Brain microvascular endothelial cell (primary cell): ENCODE measurements at regions not wholly inside any gene's neighbourhood (a gene's known extent, or its start where the extent isn't known, plus 50 kb on each side); places are given as distances from the start of the nearest gene placed in this dataset.

Experiments
- DNase-seq: peaks from one replicate; pipeline ENCODE4 v3.0.0-alpha.2; 2020
- H3K27ac ChIP-seq: fragments of 250-450 bp; sonication (Bioruptor Pico); 2 replicates; pipeline ENCODE4 v1.5.1; 2020; ENCODE audit warnings: mild to moderate bottlenecking, moderate library complexity
- H3K27me3 ChIP-seq: fragments of 250-450 bp; sonication (Bioruptor Pico); replicated peaks from 2 replicates; pipeline ENCODE4 v1.5.1; 2020; ENCODE audit warnings: mild to moderate bottlenecking
- H3K36me3 ChIP-seq: fragments of 250-450 bp; sonication (Bioruptor Pico); replicated peaks from 2 replicates; pipeline ENCODE4 v1.5.1; 2020; ENCODE audit warnings: mild to moderate bottlenecking
- H3K4me3 ChIP-seq: 2 replicates; pipeline ENCODE4 v1.5.1; 2011; ENCODE audit warnings: low read depth, mild to moderate bottlenecking, control low read depth, low read length, moderate library complexity
- CTCF ChIP-seq: IDR thresholded peaks from 2 replicates; pipeline ENCODE4 v1.5.1; 2011; ENCODE audit warnings: low read depth, mild to moderate bottlenecking, moderate library complexity, low read length, control low read depth, inconsistent platforms; ENCODE audit errors: missing control alignments
- in situ Hi-C: cut with HindIII; loops from 2 replicates; pipeline ENCODE4 v1.10.0; 2017; ENCODE audit warnings: low sequenced_read_pairs, low pct_ligation_motif_present

DNA sequence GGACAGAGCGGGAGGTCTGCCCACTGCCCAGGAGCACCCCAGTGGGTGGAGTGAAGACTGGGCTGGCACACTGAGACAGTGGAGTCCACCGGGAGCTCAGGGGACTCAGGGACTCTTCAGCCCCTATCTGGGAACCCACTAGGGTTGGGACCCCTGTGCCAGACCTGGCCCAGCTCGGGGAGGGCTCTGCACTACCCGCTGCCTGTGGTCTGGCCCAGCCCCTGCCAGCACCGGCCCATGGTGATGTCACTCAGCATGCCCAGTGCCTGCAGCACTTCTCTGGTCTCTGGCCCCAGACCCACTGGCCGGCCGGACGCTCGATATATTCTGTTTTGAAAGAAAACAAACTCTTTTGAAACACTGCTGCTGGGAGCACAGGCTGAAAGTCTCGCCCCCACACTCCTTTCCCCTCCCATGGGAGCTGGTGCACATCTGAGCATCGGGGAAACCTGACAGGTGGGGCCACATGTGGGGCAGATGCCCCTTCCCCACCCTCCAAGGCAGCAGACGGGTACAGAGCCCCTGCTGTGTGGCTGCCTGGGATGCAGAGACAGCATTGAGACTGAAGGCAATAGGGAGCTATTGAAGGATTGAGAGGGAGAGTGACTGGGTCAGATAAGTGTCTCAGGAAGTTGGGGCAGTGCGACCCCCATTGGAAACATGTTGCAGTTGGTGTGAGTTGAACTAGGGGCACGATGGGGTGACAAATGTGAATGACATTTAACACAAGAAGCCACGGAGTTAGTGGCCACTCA lies 62.9 kb downstream of the MYEOV start:
- H3K4me3 ChIP-seq: no peak overlapping the region
- DNase-seq: peak; percentile 44
- in situ Hi-C loops: no loop called here
- no peak overlapping the region for H3K27ac ChIP-seq
- no peaks in the 10 kb centered on the region for H3K27me3 ChIP-seq
- no peak for TF ChIP-seq CTCF
- no peaks in the 10 kb centered on the region for H3K36me3 ChIP-seq

DNA sequence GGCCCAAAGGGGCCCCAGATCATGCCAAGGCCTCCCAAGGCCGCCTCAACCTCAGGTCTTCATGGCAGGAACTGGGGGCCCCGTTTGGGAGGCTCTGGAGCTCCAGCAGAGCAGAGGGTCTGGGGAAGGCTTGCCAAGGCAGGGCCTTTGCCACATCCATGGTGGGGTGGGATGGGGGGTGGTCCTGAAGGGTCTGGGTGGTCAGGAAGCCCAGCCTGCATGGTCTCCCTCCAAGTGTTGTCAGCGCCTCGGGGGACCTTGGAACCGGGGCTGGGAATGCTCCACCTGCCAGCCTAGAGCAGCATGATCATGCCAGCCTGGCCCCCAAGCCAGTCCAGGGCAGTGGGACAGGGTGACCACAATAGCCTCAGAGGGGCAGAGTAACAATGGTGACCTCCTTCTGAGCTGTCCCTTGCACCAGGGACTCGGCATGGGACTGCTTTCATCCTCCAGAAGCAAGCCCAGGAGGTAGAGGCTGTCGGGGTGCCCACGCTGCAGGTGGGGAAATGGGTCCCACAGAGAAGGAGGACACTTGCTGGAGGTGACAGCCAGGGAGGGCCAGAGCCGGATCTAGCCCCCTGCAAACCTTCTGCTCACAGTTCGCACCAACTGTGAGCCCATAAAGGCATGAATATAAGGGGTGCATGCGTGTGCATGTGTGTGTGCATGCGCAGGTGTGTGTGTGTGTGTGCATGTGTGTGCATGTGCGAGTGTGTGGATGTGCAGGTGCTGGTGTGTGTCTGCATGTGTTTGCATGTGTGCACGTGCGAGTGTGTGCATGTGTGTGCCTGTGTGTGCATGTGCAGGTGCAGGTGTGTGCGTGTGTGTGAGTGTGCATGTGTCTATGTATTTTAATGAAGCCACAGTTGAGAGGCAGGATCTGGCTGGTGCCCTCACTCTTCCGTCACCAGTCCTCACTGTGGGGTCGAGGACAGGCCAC lies 63.8 kb downstream of the MYEOV start:
- H3K27me3 ChIP-seq: no peaks in the 10 kb centered on the region

GRCh38 chr11:69358398-69359020 lies 64.6 kb downstream of the MYEOV start:
- H3K27ac ChIP-seq: no peak overlapping the region
- in situ Hi-C loops: no loop called here
- H3K36me3 ChIP-seq: no peaks in the 10 kb centered on the region
- no peak for DNase-seq
- no peak for TF ChIP-seq CTCF
- no peaks in the 10 kb centered on the region for H3K27me3 ChIP-seq
- H3K4me3 ChIP-seq: no peak overlapping the region

More for the DNA sequence above, 63.8 kb downstream of the MYEOV start:
- TF ChIP-seq CTCF: no peak
- in situ Hi-C loops: no loop called here
- H3K36me3 ChIP-seq: no peaks in the 10 kb centered on the region
- H3K27ac ChIP-seq: no peak overlapping the region
- no peak overlapping the region for H3K4me3 ChIP-seq
- no peak for DNase-seq

GRCh38 chr11:69359735-69360480 lies 66.0 kb downstream of the MYEOV start:
- no peak for TF ChIP-seq CTCF
- no peaks in the 10 kb centered on the region for H3K36me3 ChIP-seq
- DNase-seq: peak; percentile 29
- no peak overlapping the region for H3K27ac ChIP-seq
- in situ Hi-C loops: no loop called here
- no peaks in the 10 kb centered on the region for H3K27me3 ChIP-seq
- no peak overlapping the region for H3K4me3 ChIP-seq

DNA sequence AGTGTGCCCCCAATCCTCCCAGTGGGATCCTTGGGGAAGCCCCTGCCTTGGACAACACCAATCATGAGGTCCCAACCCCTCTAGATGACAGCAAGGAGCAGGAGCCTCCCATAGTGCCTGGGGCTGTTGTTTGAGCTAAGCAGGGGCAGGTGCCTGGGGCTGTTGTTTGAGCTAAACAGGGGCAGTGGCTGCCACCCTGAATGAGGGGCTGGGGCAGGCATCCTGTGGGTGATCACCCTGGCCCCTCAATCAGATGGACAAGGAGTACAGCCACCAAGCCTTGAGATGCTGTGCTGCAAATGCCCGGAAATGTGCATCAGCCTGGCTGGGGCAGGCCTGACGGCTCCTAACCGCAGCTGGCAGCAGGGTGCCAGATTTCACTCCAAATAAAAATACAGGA lies 66.7 kb downstream of the MYEOV start:
- no peak for DNase-seq
- Histone ChIP-seq H3K36me3 (no peaks in the 10 kb centered on the region), H3K4me3 (no peak overlapping the region), H3K27ac (no peak overlapping the region), H3K27me3 (no peaks in the 10 kb centered on the region)
- in situ Hi-C loops: no loop called here
- TF ChIP-seq CTCF: no peak
